Nephron progenitor cell (in vitro differentiated cells): ENCODE measurements at regions not wholly inside any gene's neighbourhood (a gene's known extent, or its start where the extent isn't known, plus 50 kb on each side); places are given as distances from the start of the nearest gene placed in this dataset.

Experiments
- DNase-seq: peaks from one replicate; pipeline ENCODE4 v3.0.0; 2021
- H3K27ac Mint-ChIP-seq: 2 replicates; pipeline ENCODE4 v1.8.0; 2021; ENCODE audit warnings: mild to moderate bottlenecking, moderate library complexity, mixed read lengths
- H3K27me3 Mint-ChIP-seq: 2 replicates; pipeline ENCODE4 v1.8.0; 2021; ENCODE audit warnings: mild to moderate bottlenecking, low read depth, mixed read lengths; ENCODE audit not compliant: poor library complexity
- H3K36me3 Mint-ChIP-seq: 2 replicates; pipeline ENCODE4 v1.8.0; 2021; ENCODE audit warnings: low read depth, mixed read lengths
- H3K4me1 Mint-ChIP-seq: 2 replicates; pipeline ENCODE4 v1.8.0; 2021; ENCODE audit warnings: mixed read lengths
- H3K4me3 Mint-ChIP-seq: 2 replicates; pipeline ENCODE4 v1.8.0; 2021; ENCODE audit warnings: mild to moderate bottlenecking, moderate library complexity, mixed read lengths
- H3K9me3 Mint-ChIP-seq: 2 replicates; pipeline ENCODE4 v1.8.0; 2021; ENCODE audit warnings: mild to moderate bottlenecking, moderate library complexity, mixed read lengths
- CTCF ChIP-seq: fragments of 200-600 bp; sonication (generic); IDR thresholded peaks from 2 replicates; pipeline ENCODE4 v1.5.0; 2021; ENCODE audit warnings: antibody characterized with exemption

GRCh38 chr22:27028093-27028492 is 370.7 kb downstream of the MIAT start:
- no peak overlapping the region for H3K4me3 Mint-ChIP-seq
- H3K36me3 Mint-ChIP-seq = no peaks in the 10 kb centered on the region
- H3K27ac Mint-ChIP-seq = no peak overlapping the region
- TF ChIP-seq CTCF = no peak
- H3K27me3 Mint-ChIP-seq = peaks cover 47% of the 10 kb centered on the region
- peaks cover 11% of the 10 kb centered on the region for H3K9me3 Mint-ChIP-seq
- DNase-seq = no peak
- H3K4me1 Mint-ChIP-seq = peaks cover 16% of the 10 kb centered on the region

- Mint-ChIP-seq H3K27me3 (peaks cover 54% of the 10 kb centered on the region), H3K36me3 (no peaks in the 10 kb centered on the region), H3K9me3 (peaks cover 11% of the 10 kb centered on the region), H3K4me1 (peaks cover 7% of the 10 kb centered on the region), H3K27ac (no peak overlapping the region), H3K4me3 (no peak overlapping the region)
- TF ChIP-seq CTCF = no peak
- DNase-seq = no peak
Observed at GRCh38 chr22:27029584-27030130, 372.3 kb downstream of the MIAT start.

GRCh38 chr22:27032091-27032761 is 374.8 kb downstream of the MIAT start:
- peak overlapping the region; percentile 5 for H3K27ac Mint-ChIP-seq
- peaks cover 7% of the 10 kb centered on the region for H3K4me1 Mint-ChIP-seq

GRCh38 chr22:27041745-27042310 is 384.4 kb downstream of the MIAT start:
- no peak overlapping the region for H3K4me3 Mint-ChIP-seq
- peaks cover 36% of the 10 kb centered on the region for H3K4me1 Mint-ChIP-seq
- DNase-seq = peak; percentile 8
- no peak overlapping the region for H3K27ac Mint-ChIP-seq
- no peaks in the 10 kb centered on the region for H3K36me3 Mint-ChIP-seq
- no peak for TF ChIP-seq CTCF
- peaks cover 76% of the 10 kb centered on the region for H3K27me3 Mint-ChIP-seq
- peaks cover 16% of the 10 kb centered on the region for H3K9me3 Mint-ChIP-seq

More at GRCh38 chr22:27032091-27032761, 374.8 kb downstream of the MIAT start:
- peak; percentile 42 for TF ChIP-seq CTCF
- DNase-seq = peak; percentile 56
- H3K9me3 Mint-ChIP-seq = peaks cover 12% of the 10 kb centered on the region
- peaks cover 50% of the 10 kb centered on the region for H3K27me3 Mint-ChIP-seq
- H3K36me3 Mint-ChIP-seq = no peaks in the 10 kb centered on the region
- no peak overlapping the region for H3K4me3 Mint-ChIP-seq

- H3K4me3 Mint-ChIP-seq = no peak overlapping the region
- no peak for DNase-seq
- peaks cover 9% of the 10 kb centered on the region for H3K9me3 Mint-ChIP-seq
- no peaks in the 10 kb centered on the region for H3K36me3 Mint-ChIP-seq
- peaks cover 36% of the 10 kb centered on the region for H3K4me1 Mint-ChIP-seq
- no peak for TF ChIP-seq CTCF
- H3K27ac Mint-ChIP-seq = no peak overlapping the region
- peaks cover 76% of the 10 kb centered on the region for H3K27me3 Mint-ChIP-seq
Observed at GRCh38 chr22:27043262-27043661, 385.9 kb downstream of the MIAT start.
